ENCODE measurements at regions not wholly inside any gene's neighbourhood (a gene's known extent, or its start where the extent isn't known, plus 50 kb on each side); places are given as distances from the start of the nearest gene placed in this dataset.
"Not testable (repeated sequence)": the region's sequence is repeated elsewhere in the genome, so short reads cannot be mapped to it uniquely, and the experiment has no call there.

GRCh38 chr13:62110079-62110478 is 694.4 kb upstream of the PCDH20 start:
- no peaks in the 10 kb centered on the region for H3K36me3 Mint-ChIP-seq
- no peak for ATAC-seq (ENCODE audit: low read depth in 2 of 2)
- no peak for DNase-seq
- H3K9me3 Mint-ChIP-seq: peaks cover 0 to 3% (median 0%) of the 10 kb centered on the region in 7 donors
- H3K4me1 Mint-ChIP-seq: no peaks in the 10 kb centered on the region
- H3K27me3 Mint-ChIP-seq: no peaks in the 10 kb centered on the region
- no peak overlapping the region for H3K4me3 Mint-ChIP-seq
- no peak overlapping the region for H3K27ac Mint-ChIP-seq

DNA sequence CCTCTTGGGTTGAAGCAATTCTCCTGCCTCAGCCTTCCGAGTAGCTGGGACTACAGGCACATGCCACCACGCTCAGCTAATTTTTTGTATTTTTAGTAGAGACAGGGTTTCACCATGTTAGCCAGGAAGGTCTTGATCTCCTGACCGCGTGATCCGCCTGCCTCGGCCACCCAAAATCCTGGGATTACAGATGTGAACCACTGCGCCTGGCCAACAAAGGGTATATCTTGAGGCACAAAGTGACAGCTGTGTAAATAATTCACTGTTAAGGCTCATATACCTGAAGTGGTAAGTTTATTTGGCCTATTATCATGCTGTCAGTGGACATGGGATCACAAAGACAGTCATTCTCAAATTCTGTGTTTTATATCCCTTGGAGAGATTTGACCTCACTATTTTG is 688.5 kb upstream of the PCDH20 start:
- H3K27ac Mint-ChIP-seq; ATAC-seq (ENCODE audit: low read depth in 2 of 2); H3K9me3 Mint-ChIP-seq; DNase-seq; H3K27me3 Mint-ChIP-seq; H3K4me3 Mint-ChIP-seq; H3K36me3 Mint-ChIP-seq; H3K4me1 Mint-ChIP-seq: not testable (repeated sequence)

GRCh38 chr13:62096652-62097051 is 681.0 kb upstream of the PCDH20 start:
- no peak for DNase-seq
- ATAC-seq (ENCODE audit: low read depth in 2 of 2): no peak
- H3K27ac Mint-ChIP-seq: no peak overlapping the region
- H3K4me3 Mint-ChIP-seq: no peak overlapping the region
- peaks cover 0 to 10% (median 0%) of the 10 kb centered on the region in 7 donors for H3K9me3 Mint-ChIP-seq
- H3K27me3 Mint-ChIP-seq: no peaks in the 10 kb centered on the region
- no peaks in the 10 kb centered on the region for H3K36me3 Mint-ChIP-seq
- no peaks in the 10 kb centered on the region for H3K4me1 Mint-ChIP-seq

- H3K4me1 Mint-ChIP-seq: no peaks in the 10 kb centered on the region
- DNase-seq (no peak), ATAC-seq (ENCODE audit: low read depth in 2 of 2) (no peak)
- no peak overlapping the region for H3K27ac Mint-ChIP-seq
- peaks cover 0 to 10% (median 0%) of the 10 kb centered on the region in 7 donors for H3K9me3 Mint-ChIP-seq
- no peaks in the 10 kb centered on the region for H3K27me3 Mint-ChIP-seq
- no peak overlapping the region for H3K4me3 Mint-ChIP-seq
- H3K36me3 Mint-ChIP-seq: no peaks in the 10 kb centered on the region
Measured at GRCh38 chr13:62094932-62095331, 679.3 kb upstream of the PCDH20 start.

GRCh38 chr13:62093984-62094780 is 678.5 kb upstream of the PCDH20 start:
- H3K27me3 Mint-ChIP-seq: no peaks in the 10 kb centered on the region
- no peaks in the 10 kb centered on the region for H3K36me3 Mint-ChIP-seq
- ATAC-seq (ENCODE audit: low read depth in 2 of 2): no peak
- no peak overlapping the region for H3K4me3 Mint-ChIP-seq
- no peak overlapping the region for H3K27ac Mint-ChIP-seq
- no peak for DNase-seq
- peaks cover 0 to 10% (median 0%) of the 10 kb centered on the region in 7 donors for H3K9me3 Mint-ChIP-seq
- H3K4me1 Mint-ChIP-seq: no peaks in the 10 kb centered on the region

- no peak for ATAC-seq (ENCODE audit: low read depth in 2 of 2)
- Mint-ChIP-seq H3K27me3 (no peaks in the 10 kb centered on the region), H3K36me3 (no peaks in the 10 kb centered on the region), H3K27ac (no peak overlapping the region), H3K4me1 (no peaks in the 10 kb centered on the region), H3K9me3 (peaks cover 0 to 10% (median 0%) of the 10 kb centered on the region in 7 donors), H3K4me3 (no peak overlapping the region)
- DNase-seq: no peak
Measured at GRCh38 chr13:62092949-62093348, 677.3 kb upstream of the PCDH20 start.

- H3K9me3 Mint-ChIP-seq: peaks cover 0 to 10% (median 0%) of the 10 kb centered on the region in 7 donors
- ATAC-seq (ENCODE audit: low read depth in 2 of 2) (no peak), DNase-seq (no peak)
- H3K36me3 Mint-ChIP-seq: no peaks in the 10 kb centered on the region
- no peaks in the 10 kb centered on the region for H3K27me3 Mint-ChIP-seq
- H3K27ac Mint-ChIP-seq: no peak overlapping the region
- no peak overlapping the region for H3K4me3 Mint-ChIP-seq
- H3K4me1 Mint-ChIP-seq: no peaks in the 10 kb centered on the region
Measured at GRCh38 chr13:62092536-62092935, 676.9 kb upstream of the PCDH20 start.

- Mint-ChIP-seq H3K4me3 (no peak overlapping the region), H3K9me3 (no peaks in the 10 kb centered on the region), H3K36me3 (no peaks in the 10 kb centered on the region), H3K4me1 (no peaks in the 10 kb centered on the region), H3K27ac (no peak overlapping the region), H3K27me3 (no peaks in the 10 kb centered on the region)
- ATAC-seq (ENCODE audit: low read depth in 2 of 2) (no peak), DNase-seq (no peak)
Measured at GRCh38 chr13:62088165-62088564, 672.5 kb upstream of the PCDH20 start.

DNA sequence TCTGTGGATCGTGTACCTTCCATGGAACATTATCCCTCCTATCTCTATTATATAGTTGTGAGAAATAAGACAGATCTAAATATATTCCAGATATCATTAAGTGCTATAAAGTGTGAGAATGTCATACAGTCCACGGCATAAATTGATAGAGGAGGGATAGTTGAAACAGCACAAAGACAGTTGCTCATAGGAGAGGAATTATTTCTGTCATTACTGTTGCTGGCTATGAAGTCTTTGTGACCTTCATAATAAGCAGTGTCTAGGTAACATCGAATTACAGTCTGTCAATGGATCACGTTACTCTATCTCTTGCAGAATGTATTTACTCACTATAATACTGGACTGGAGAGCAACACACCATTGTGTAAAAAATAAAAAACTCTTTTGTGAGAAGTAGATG is 671.5 kb upstream of the PCDH20 start:
- no peaks in the 10 kb centered on the region for H3K27me3 Mint-ChIP-seq
- no peak for ATAC-seq (ENCODE audit: low read depth in 2 of 2)
- DNase-seq: no peak
- H3K4me1 Mint-ChIP-seq: no peaks in the 10 kb centered on the region
- no peaks in the 10 kb centered on the region for H3K9me3 Mint-ChIP-seq
- H3K27ac Mint-ChIP-seq: no peak overlapping the region
- H3K4me3 Mint-ChIP-seq: no peak overlapping the region
- no peaks in the 10 kb centered on the region for H3K36me3 Mint-ChIP-seq

DNA sequence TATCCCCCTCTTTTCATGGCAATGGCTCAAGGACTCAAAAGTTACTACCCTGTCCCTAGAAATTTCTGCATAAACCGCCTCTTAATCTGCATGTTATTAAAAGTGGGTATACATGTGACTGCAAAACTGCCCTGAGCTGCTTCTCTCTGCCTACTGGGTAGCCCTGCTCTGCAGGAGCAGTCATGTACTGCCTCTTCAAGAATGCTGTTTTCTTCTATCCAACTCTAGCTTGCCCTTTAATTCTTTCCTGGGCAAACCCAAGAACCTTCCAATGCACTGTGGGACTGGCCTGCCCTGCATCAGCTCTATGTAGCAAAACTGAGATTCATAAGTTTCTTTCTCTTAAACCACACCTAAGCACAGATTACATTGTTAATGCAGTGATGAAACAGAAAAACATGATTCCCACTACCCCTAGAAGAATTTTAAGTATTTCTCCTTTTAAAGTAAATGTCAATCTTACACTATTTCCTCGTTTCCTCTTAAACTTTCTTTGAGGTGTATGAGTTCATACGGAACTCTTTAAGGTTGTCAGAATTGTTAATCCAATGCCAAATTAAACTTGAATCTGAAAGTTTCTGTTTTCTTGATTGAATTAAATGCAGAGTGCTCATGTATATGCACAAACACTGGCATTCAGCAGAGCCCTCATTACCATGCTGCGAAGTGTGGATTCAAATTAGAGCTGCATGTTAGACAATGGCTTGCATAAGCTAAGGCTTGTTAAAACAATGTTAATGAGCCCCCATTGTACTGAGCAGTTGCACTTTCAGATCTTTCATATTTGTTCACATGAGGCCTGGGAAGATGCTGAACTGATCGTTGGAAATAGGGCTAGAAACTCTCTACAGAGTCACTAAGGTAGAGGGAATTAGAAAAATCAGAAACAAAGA is 669.9 kb upstream of the PCDH20 start:
- DNase-seq (no peak), ATAC-seq (ENCODE audit: low read depth in 2 of 2) (no peak)
- no peaks in the 10 kb centered on the region for H3K36me3 Mint-ChIP-seq
- H3K27ac Mint-ChIP-seq: no peak overlapping the region
- H3K4me1 Mint-ChIP-seq: no peaks in the 10 kb centered on the region
- H3K27me3 Mint-ChIP-seq: no peaks in the 10 kb centered on the region
- H3K4me3 Mint-ChIP-seq: no peak overlapping the region
- no peaks in the 10 kb centered on the region for H3K9me3 Mint-ChIP-seq

DNA sequence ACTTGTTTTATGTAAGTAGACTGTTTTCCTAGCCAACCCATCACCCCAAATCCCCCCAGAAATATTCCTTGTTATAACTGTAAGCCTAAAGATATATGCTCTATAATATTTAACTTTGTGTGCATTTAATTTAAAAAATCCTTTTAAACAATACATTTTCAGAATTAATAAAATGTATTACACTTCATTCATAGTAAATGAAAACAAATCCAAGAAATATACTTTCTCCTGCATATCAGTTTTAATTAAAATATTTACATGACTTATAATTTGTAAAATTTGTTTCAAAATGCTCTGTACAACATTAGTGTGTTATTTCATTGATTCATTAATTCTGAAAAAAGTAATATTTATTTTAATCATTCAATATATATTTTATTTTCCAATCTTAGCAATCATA is 669.1 kb upstream of the PCDH20 start:
- DNase-seq: no peak
- H3K4me3 Mint-ChIP-seq: no peak overlapping the region
- no peaks in the 10 kb centered on the region for H3K36me3 Mint-ChIP-seq
- no peaks in the 10 kb centered on the region for H3K4me1 Mint-ChIP-seq
- no peak overlapping the region for H3K27ac Mint-ChIP-seq
- H3K27me3 Mint-ChIP-seq: no peaks in the 10 kb centered on the region
- no peaks in the 10 kb centered on the region for H3K9me3 Mint-ChIP-seq
- no peak for ATAC-seq (ENCODE audit: low read depth in 2 of 2)

- no peak overlapping the region for H3K27ac Mint-ChIP-seq
- no peaks in the 10 kb centered on the region for H3K4me1 Mint-ChIP-seq
- peaks cover 2 to 13% (median 5%) of the 10 kb centered on the region in 7 donors for H3K9me3 Mint-ChIP-seq
- H3K27me3 Mint-ChIP-seq: no peaks in the 10 kb centered on the region
- no peak for DNase-seq
- H3K36me3 Mint-ChIP-seq: no peaks in the 10 kb centered on the region
- no peak overlapping the region for H3K4me3 Mint-ChIP-seq
- no peak for ATAC-seq (ENCODE audit: low read depth in 2 of 2)
Measured at GRCh38 chr13:62067821-62068220, 652.2 kb upstream of the PCDH20 start.

GRCh38 chr13:62065016-62065415 is 649.4 kb upstream of the PCDH20 start:
- no peaks in the 10 kb centered on the region for H3K27me3 Mint-ChIP-seq
- ATAC-seq (ENCODE audit: low read depth in 2 of 2) (no peak), DNase-seq (no peak)
- H3K9me3 Mint-ChIP-seq: peaks cover 2 to 20% (median 5%) of the 10 kb centered on the region in 7 donors
- no peaks in the 10 kb centered on the region for H3K4me1 Mint-ChIP-seq
- H3K36me3 Mint-ChIP-seq: no peaks in the 10 kb centered on the region
- H3K4me3 Mint-ChIP-seq: no peak overlapping the region
- H3K27ac Mint-ChIP-seq: no peak overlapping the region

- DNase-seq (no peak), ATAC-seq (ENCODE audit: low read depth in 2 of 2) (no peak)
- Mint-ChIP-seq H3K27ac (no peak overlapping the region), H3K4me3 (no peak overlapping the region), H3K36me3 (no peaks in the 10 kb centered on the region), H3K4me1 (no peaks in the 10 kb centered on the region), H3K27me3 (no peaks in the 10 kb centered on the region), H3K9me3 (peaks cover 0 to 16% (median 4%) of the 10 kb centered on the region in 7 donors)
Measured at GRCh38 chr13:62061751-62062150, 646.1 kb upstream of the PCDH20 start.
